Stimulated activated naive B cell treated with anti-CD40 and anti-IgM and Interleukin-4, amounts not matched to agents 10 μg/mL and 1 μg/mL and 100 μg/mL, for 72 hours (primary cell): ENCODE measurements at regions not wholly inside any gene's neighbourhood (a gene's known extent, or its start where the extent isn't known, plus 50 kb on each side); places are given as distances from the start of the nearest gene placed in this dataset.
A peak's percentile ranks its signal among the peaks of the same experiment; 100 is the strongest.

ENCODE experiments used
- ATAC-seq, 2 donors: fragments of 150-1000 bp; cut with Tn5 transposase; replicated peaks; 2 replicates each; pipeline ENCODE4 v1.10.0; 2021; ENCODE audit warnings: moderate library complexity in 1 of 2
- DNase-seq: peaks from one replicate; pipeline ENCODE4 v3.0.0; 2021
- H3K27ac Mint-ChIP-seq: one replicate; pipeline ENCODE4 v1.8.0; 2022; ENCODE audit warnings: mild to moderate bottlenecking, mixed read lengths
- H3K27me3 Mint-ChIP-seq, 2 donors: one replicate each; pipeline ENCODE4 v1.8.0; 2022; ENCODE audit warnings: mixed read lengths in 2 of 2
- H3K36me3 Mint-ChIP-seq, 2 donors: one replicate each; pipeline ENCODE4 v1.8.0; 2022; ENCODE audit warnings: mixed read lengths in 2 of 2, mild to moderate bottlenecking in 1 of 2
- H3K4me1 Mint-ChIP-seq, 2 donors: one replicate each; pipeline ENCODE4 v1.8.0; 2022; ENCODE audit warnings: mixed read lengths in 2 of 2, mild to moderate bottlenecking in 1 of 2
- H3K4me3 Mint-ChIP-seq, 2 donors: one replicate each; pipeline ENCODE4 v1.8.0; 2022; ENCODE audit warnings: mild to moderate bottlenecking in 2 of 2, mixed read lengths in 2 of 2, moderate library complexity in 1 of 2
- H3K9me3 Mint-ChIP-seq, 2 donors: one replicate each; pipeline ENCODE4 v1.8.0; 2022; ENCODE audit warnings: mixed read lengths in 2 of 2, mild to moderate bottlenecking in 1 of 2

GRCh38 chr3:180322829-180323228 lies 279.1 kb upstream of the TTC14 start:
- Mint-ChIP-seq H3K4me3 (no peak overlapping the region), H3K36me3 (no peaks in the 10 kb centered on the region), H3K27ac (no peak overlapping the region), H3K9me3 (no peaks in the 10 kb centered on the region), H3K27me3 (no peaks in the 10 kb centered on the region), H3K4me1 (no peaks in the 10 kb centered on the region)
- no peak for ATAC-seq
- no peak for DNase-seq

- DNase-seq (no peak), ATAC-seq (no peak)
- Mint-ChIP-seq H3K27me3 (no peaks in the 10 kb centered on the region), H3K4me3 (no peak overlapping the region), H3K9me3 (no peaks in the 10 kb centered on the region), H3K36me3 (no peaks in the 10 kb centered on the region), H3K4me1 (no peaks in the 10 kb centered on the region), H3K27ac (no peak overlapping the region)
Observed at GRCh38 chr3:180324791-180325190, 277.2 kb upstream of the TTC14 start.

- no peak for DNase-seq
- Mint-ChIP-seq H3K27me3 (no peaks in the 10 kb centered on the region), H3K9me3 (no peaks in the 10 kb centered on the region), H3K4me1 (no peaks in the 10 kb centered on the region), H3K4me3 (no peak overlapping the region), H3K36me3 (no peaks in the 10 kb centered on the region), H3K27ac (no peak overlapping the region)
- ATAC-seq: no peak
Observed at GRCh38 chr3:180325533-180325932, 276.4 kb upstream of the TTC14 start.

- Mint-ChIP-seq H3K36me3 (no peaks in the 10 kb centered on the region), H3K4me3 (no peak overlapping the region), H3K9me3 (no peaks in the 10 kb centered on the region), H3K27ac (no peak overlapping the region), H3K27me3 (no peaks in the 10 kb centered on the region), H3K4me1 (no peaks in the 10 kb centered on the region)
- ATAC-seq: no peak
- DNase-seq: no peak
Observed at GRCh38 chr3:180325958-180326357, 276.0 kb upstream of the TTC14 start.

DNA sequence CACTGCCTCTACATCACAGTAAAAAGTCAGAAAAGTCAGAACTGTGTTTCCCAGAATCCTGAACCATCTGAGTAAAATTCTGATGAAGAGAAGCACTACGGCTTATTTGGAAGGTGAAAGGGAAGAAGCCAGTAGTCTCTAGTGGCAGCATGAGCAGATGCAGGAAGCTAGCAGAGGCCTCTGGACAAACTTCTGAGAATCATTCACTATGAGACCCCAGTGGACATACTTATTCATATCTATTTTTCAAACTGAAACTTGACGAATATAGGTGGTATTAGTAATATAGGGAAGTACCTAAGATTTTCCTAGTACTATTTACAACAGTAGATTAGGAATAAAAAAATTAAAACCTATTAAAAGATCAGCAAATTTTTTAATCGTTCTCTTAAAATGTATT lies 272.8 kb upstream of the TTC14 start:
- no peaks in the 10 kb centered on the region for H3K4me1 Mint-ChIP-seq
- H3K9me3 Mint-ChIP-seq: peaks cover 0 to 5% of the 10 kb centered on the region in 2 donors
- H3K4me3 Mint-ChIP-seq: no peak overlapping the region
- H3K27me3 Mint-ChIP-seq: no peaks in the 10 kb centered on the region
- no peak for DNase-seq
- ATAC-seq: peak in 1 of 2 donors; percentile 61
- no peaks in the 10 kb centered on the region for H3K36me3 Mint-ChIP-seq
- H3K27ac Mint-ChIP-seq: no peak overlapping the region

DNA sequence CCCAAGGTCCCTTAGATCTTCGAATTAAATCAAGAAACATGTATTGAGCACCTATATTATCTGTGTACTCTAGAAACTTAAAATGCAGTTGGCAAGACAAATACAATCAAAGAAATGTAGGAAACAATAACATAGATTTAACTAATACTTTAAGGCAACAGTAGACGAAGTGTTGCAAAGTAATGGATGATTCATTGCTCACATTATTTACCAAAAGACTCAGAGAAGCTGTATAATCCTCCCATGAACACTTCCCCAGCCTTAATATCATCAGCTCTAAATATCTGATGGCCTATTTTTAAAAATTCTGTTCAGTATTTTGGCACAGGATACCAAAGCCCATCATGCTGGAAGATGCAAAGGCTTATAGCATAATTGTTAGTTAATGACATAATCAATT lies 272.1 kb upstream of the TTC14 start:
- no peak for ATAC-seq
- Mint-ChIP-seq H3K4me3 (no peak overlapping the region), H3K27ac (no peak overlapping the region), H3K4me1 (no peaks in the 10 kb centered on the region), H3K9me3 (peaks cover 0 to 5% of the 10 kb centered on the region in 2 donors), H3K36me3 (no peaks in the 10 kb centered on the region), H3K27me3 (no peaks in the 10 kb centered on the region)
- no peak for DNase-seq

DNA sequence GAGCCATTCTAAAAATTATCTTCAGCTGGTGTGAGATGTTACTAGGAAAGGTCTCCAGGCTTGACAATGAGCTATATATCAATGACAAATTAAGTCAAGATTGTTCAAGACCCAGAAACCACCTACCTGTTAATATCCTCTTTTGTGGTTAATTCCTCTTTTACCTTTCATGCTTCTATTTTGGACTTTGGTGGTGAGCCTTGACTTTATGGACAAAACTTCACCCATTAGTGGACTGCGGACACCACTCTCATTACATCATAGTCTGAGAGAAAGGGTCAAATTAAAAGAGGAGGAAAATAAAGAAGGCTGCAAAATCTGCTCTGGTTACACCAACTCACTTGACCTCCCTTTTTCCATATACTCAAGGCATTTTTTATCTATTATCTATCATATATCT lies 271.5 kb upstream of the TTC14 start:
- H3K4me1 Mint-ChIP-seq: no peaks in the 10 kb centered on the region
- H3K27me3 Mint-ChIP-seq: no peaks in the 10 kb centered on the region
- H3K4me3 Mint-ChIP-seq: no peak overlapping the region
- no peaks in the 10 kb centered on the region for H3K36me3 Mint-ChIP-seq
- H3K9me3 Mint-ChIP-seq: peaks cover 0 to 5% of the 10 kb centered on the region in 2 donors
- ATAC-seq (no peak), DNase-seq (no peak)
- H3K27ac Mint-ChIP-seq: no peak overlapping the region

DNA sequence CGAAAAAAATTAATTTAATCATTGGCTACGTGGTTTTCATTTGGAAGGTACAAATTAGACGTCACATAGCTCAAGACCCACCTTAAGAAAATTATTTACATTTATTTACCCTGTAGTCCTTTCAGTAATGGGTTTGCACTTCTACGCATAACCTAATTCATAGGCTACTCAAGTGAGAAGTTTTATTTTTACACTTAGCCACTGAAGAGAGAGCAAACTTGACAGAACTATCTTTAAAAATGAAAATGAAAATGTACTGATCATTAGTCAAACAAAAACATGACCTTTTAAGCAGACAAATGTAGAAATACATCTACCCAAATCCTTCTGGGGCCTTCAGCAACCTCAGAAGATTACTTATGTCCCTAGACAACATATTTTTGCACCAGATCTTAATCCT lies 269.4 kb upstream of the TTC14 start:
- peaks cover 0 to 5% of the 10 kb centered on the region in 2 donors for H3K9me3 Mint-ChIP-seq
- H3K4me3 Mint-ChIP-seq: no peak overlapping the region
- no peaks in the 10 kb centered on the region for H3K27me3 Mint-ChIP-seq
- no peaks in the 10 kb centered on the region for H3K36me3 Mint-ChIP-seq
- H3K4me1 Mint-ChIP-seq: no peaks in the 10 kb centered on the region
- DNase-seq (no peak), ATAC-seq (no peak)
- no peak overlapping the region for H3K27ac Mint-ChIP-seq

DNA sequence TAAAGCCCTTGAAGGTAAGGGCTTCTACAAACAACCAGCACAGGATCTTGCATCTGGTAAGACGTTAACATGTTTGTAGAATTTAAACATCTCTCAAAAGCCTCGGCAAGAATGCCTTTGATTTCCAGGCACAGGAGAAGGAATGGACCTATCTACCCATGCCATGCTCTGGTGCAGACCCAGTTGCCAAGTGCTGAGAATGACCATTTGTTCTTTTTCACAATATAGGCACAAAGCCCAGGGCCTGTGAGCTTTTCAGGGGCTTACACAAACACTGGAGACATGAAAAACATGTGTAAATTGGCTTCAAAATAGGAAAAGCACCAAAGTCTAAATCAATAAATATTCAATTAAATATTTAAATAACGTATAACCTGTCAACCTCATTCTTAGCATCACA lies 266.9 kb upstream of the TTC14 start:
- no peak overlapping the region for H3K4me3 Mint-ChIP-seq
- ATAC-seq: no peak
- H3K4me1 Mint-ChIP-seq: no peaks in the 10 kb centered on the region
- DNase-seq: no peak
- no peak overlapping the region for H3K27ac Mint-ChIP-seq
- H3K27me3 Mint-ChIP-seq: no peaks in the 10 kb centered on the region
- no peaks in the 10 kb centered on the region for H3K36me3 Mint-ChIP-seq
- H3K9me3 Mint-ChIP-seq: peaks cover 0 to 6% of the 10 kb centered on the region in 2 donors

DNA sequence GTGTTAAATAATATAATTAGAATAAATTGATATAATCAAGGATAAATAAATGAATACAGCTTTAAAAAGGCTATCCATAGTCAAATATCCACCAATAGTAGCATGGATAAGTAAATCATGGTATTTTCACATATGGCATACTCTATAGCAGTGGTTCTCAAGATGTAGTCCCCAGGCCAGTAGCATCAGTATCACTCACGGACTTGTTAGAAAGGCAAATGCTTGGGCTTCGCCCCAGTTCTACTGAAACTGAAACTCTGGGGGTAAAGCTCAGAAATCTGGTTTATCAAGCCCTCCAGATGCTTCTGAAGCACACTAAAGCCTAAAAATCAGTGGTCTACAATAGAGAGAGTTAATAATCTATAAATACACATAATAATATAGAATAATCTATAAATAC lies 261.6 kb upstream of the TTC14 start:
- Mint-ChIP-seq H3K36me3 (no peaks in the 10 kb centered on the region), H3K27ac (no peak overlapping the region), H3K4me3 (no peak overlapping the region), H3K9me3 (peaks cover 4 to 5% of the 10 kb centered on the region in 2 donors), H3K27me3 (no peaks in the 10 kb centered on the region), H3K4me1 (no peaks in the 10 kb centered on the region)
- DNase-seq (no peak), ATAC-seq (no peak)

DNA sequence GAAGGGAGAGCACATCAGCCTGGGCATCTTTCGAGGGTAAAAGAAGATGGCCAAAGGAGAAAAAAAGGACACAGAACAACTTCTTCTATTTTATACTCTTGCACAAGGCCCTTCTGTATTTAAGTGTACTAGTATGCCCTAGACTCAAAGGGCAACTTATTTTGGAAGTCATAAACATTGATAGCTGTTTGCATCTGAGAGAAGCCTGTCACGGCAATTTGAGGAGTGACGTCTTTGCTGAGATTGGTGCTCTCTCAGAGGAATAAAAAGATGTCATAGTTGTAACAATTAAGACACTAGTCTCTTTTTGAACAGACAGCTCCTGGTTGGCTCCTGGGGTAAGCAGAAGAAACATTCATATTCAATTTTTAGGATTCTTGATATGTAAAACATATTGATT lies 260.4 kb upstream of the TTC14 start:
- no peaks in the 10 kb centered on the region for H3K4me1 Mint-ChIP-seq
- H3K36me3 Mint-ChIP-seq: no peaks in the 10 kb centered on the region
- H3K9me3 Mint-ChIP-seq: peaks cover 4 to 5% of the 10 kb centered on the region in 2 donors
- H3K27me3 Mint-ChIP-seq: no peaks in the 10 kb centered on the region
- no peak overlapping the region for H3K27ac Mint-ChIP-seq
- DNase-seq: no peak
- H3K4me3 Mint-ChIP-seq: no peak overlapping the region
- ATAC-seq: no peak

- H3K9me3 Mint-ChIP-seq: peaks cover 5 to 6% of the 10 kb centered on the region in 2 donors
- DNase-seq (no peak), ATAC-seq (no peak)
- H3K27me3 Mint-ChIP-seq: no peaks in the 10 kb centered on the region
- no peak overlapping the region for H3K4me3 Mint-ChIP-seq
- H3K4me1 Mint-ChIP-seq: no peaks in the 10 kb centered on the region
- no peak overlapping the region for H3K27ac Mint-ChIP-seq
- no peaks in the 10 kb centered on the region for H3K36me3 Mint-ChIP-seq
Observed at GRCh38 chr3:180351601-180352000, 250.4 kb upstream of the TTC14 start.

DNA sequence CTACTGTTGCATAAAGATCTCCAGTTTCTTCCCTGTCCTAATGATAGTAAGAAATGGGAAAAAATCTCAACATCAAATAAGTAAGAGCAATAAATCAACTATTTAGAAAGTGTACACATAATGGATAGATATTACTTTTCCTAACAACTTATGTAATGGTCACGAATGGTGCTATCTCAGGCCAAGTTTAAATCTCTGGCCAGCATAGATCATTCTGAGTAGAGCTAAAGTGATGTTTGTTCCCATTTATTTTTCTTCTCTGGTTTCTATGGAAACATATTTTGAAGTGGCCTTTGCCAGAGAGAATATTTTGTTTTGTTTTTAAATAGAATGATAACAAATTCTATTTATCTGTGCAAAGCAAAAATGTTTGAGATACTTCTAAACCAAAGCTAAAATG lies 249.7 kb upstream of the TTC14 start:
- no peak for ATAC-seq
- H3K27ac Mint-ChIP-seq: no peak overlapping the region
- H3K4me3 Mint-ChIP-seq: no peak overlapping the region
- H3K36me3 Mint-ChIP-seq: no peaks in the 10 kb centered on the region
- DNase-seq: no peak
- no peaks in the 10 kb centered on the region for H3K4me1 Mint-ChIP-seq
- no peaks in the 10 kb centered on the region for H3K27me3 Mint-ChIP-seq
- peaks cover 5 to 6% of the 10 kb centered on the region in 2 donors for H3K9me3 Mint-ChIP-seq

- Mint-ChIP-seq H3K36me3 (no peaks in the 10 kb centered on the region), H3K4me1 (no peaks in the 10 kb centered on the region), H3K9me3 (no peaks in the 10 kb centered on the region), H3K27me3 (no peaks in the 10 kb centered on the region), H3K27ac (no peak overlapping the region), H3K4me3 (no peak overlapping the region)
- DNase-seq: no peak
- no peak for ATAC-seq
Observed at GRCh38 chr3:180354214-180354613, 247.7 kb upstream of the TTC14 start.

DNA sequence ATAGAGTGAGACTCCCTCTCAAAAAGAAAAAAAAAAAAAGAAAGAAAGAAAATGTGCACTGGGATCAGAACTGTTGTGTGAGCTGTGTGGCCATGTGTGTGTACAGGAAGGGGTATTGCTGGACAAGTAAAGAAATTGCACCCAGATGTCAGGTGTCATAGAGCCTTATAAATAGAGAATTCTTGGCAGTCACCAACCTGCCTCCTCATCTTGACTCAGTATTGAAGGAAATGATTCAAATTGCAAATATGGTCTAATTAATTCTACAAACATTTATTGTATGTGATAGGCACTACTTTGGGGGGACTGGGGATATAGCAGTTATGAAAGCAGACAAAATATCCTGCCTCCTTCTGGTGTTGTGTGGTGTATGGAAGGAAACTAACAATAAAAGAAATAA lies 243.8 kb upstream of the TTC14 start:
- Mint-ChIP-seq H3K36me3 (no peaks in the 10 kb centered on the region), H3K4me1 (no peaks in the 10 kb centered on the region), H3K9me3 (peaks cover 1 to 5% of the 10 kb centered on the region in 2 donors), H3K27ac (no peak overlapping the region), H3K27me3 (no peaks in the 10 kb centered on the region), H3K4me3 (no peak overlapping the region)
- ATAC-seq (no peak), DNase-seq (no peak)
